Liver (tissue), 3 donors: ENCODE measurements at regions not wholly inside any gene's neighbourhood (a gene's known extent, or its start where the extent isn't known, plus 50 kb on each side); places are given as distances from the start of the nearest gene placed in this dataset.

Experiments used
- ATF3 ChIP-seq: IDR thresholded peaks from 2 replicates; pipeline ENCODE4 v1.6.1; 2016; ENCODE audit warnings: antibody characterized with exemption
- CTCF ChIP-seq: fragments of 150-350 bp; IDR thresholded peaks from 2 replicates; pipeline ENCODE4 v1.5.1; 2017; ENCODE audit warnings: improper control_type of control experiment, low read depth, low read length; ENCODE audit not compliant: missing input control
- EGR1 ChIP-seq, 2 donors: IDR thresholded peaks; 2 replicates each; pipeline ENCODE4 v1.6.1; 2016 to 2018; ENCODE audit warnings: antibody characterized with exemption in 2 of 2, low read depth in 2 of 2
- TAF1 ChIP-seq: conservative IDR thresholded peaks from 2 replicates; pipeline ENCODE4 v1.6.1; 2016; ENCODE audit warnings: antibody characterized with exemption, mild to moderate bottlenecking
- donor health status: healthy.
- donor health status: healthy.

GRCh38 chr11:95487938-95488337, 256.9 kb upstream of the SESN3 start:
- TF ChIP-seq CTCF (no peak), TAF1 (no peak), EGR1 (IDR thresholded peaks at IDR 0.05; ENCODE audit: low read depth in 2 of 2) (no peak), ATF3 (no peak)
